GM12873 (cell line): ENCODE measurements at regions not wholly inside any gene's neighbourhood (a gene's known extent, or its start where the extent isn't known, plus 50 kb on each side); places are given as distances from the start of the nearest gene placed in this dataset.

ENCODE experiments used
- TF ChIP-seq, protein P1 (sequence below): IDR thresholded peaks from 2 replicates; pipeline ENCODE4 v1.5.1; 2012; ENCODE audit warnings: low read depth, mild to moderate bottlenecking, moderate library complexity, low read length, control low read depth; ENCODE audit not compliant: insufficient read depth; ENCODE audit errors: missing control alignments

- TF ChIP-seq, protein P1, sequence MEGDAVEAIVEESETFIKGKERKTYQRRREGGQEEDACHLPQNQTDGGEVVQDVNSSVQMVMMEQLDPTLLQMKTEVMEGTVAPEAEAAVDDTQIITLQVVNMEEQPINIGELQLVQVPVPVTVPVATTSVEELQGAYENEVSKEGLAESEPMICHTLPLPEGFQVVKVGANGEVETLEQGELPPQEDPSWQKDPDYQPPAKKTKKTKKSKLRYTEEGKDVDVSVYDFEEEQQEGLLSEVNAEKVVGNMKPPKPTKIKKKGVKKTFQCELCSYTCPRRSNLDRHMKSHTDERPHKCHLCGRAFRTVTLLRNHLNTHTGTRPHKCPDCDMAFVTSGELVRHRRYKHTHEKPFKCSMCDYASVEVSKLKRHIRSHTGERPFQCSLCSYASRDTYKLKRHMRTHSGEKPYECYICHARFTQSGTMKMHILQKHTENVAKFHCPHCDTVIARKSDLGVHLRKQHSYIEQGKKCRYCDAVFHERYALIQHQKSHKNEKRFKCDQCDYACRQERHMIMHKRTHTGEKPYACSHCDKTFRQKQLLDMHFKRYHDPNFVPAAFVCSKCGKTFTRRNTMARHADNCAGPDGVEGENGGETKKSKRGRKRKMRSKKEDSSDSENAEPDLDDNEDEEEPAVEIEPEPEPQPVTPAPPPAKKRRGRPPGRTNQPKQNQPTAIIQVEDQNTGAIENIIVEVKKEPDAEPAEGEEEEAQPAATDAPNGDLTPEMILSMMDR: no peak
Measured at GRCh38 chr16:73279451-73279850, 231.5 kb upstream of the ZFHX3 start.

GRCh38 chr16:73277071-73277470 is 229.1 kb upstream of the ZFHX3 start:
- TF ChIP-seq, protein P1: no peak

DNA sequence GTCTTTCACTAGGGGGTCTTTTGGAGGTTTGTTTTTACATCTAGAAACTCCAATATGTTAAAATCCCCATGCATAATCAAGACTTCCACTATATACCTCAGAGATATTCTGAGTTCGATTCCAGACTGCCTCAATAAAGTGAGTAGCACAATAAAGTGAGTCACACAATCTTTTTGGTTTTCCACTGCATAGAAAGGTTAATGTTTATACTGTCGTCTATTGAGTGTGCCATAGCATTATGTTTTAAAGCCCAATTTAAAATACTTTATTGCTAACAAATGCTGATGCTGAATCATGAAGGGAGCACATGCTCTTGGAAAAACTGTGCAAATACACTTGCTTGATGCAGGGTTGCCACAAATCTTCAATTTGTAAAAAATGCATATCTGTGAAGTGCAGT is 227.5 kb upstream of the ZFHX3 start:
- TF ChIP-seq, protein P1: no peak

GRCh38 chr16:73275024-73275423 is 227.1 kb upstream of the ZFHX3 start:
- TF ChIP-seq, protein P1: no peak

DNA sequence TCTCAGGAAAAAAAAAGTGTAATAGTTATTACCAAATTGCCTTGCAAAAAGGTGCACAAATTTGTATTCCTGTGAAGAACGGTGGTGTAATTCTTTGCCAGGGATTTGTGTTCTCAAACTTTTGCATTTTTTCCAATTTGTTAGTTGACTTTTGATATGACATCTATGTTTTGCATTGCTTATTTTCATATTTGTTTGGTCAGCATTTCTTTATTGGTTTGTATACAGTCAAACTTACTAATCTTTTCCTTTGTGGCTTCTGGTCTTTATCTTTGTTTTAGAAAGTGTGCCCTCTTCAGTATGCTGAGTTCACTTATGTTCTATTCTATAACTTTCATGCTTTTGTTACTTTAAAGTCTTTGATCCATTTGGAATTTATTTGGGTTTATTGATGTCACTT is 226.2 kb upstream of the ZFHX3 start:
- TF ChIP-seq, protein P1: no peak

DNA sequence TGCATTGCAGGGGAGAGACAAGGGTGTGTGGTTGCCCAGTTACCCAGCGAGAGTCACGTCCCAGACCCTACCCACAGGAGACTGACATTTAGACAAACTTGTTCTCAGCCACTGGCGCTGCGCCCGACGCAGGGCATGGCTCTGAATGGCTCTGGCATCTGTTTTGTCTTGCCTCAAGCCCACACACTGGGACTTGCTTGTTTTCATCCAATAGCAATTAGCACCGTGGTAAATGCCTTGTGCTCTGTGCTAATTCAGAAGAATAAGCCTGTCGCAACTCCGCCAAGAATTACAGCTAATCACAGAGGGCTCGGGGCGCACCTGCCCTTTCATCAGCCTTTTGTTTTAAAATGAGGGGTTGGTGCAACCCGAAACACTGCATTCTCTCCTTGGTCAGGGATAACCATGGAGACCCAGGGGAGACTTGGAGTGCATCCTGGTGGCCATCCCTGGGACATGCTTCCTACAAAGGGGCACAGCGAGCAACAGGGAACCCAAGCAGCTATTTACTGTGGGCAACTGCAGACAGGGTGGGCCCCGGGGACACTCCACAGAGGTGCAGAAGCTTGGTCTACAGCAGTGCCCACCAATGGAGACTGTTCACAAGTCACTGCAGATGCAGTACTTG is 220.6 kb upstream of the ZFHX3 start:
- TF ChIP-seq, protein P1: no peak

DNA sequence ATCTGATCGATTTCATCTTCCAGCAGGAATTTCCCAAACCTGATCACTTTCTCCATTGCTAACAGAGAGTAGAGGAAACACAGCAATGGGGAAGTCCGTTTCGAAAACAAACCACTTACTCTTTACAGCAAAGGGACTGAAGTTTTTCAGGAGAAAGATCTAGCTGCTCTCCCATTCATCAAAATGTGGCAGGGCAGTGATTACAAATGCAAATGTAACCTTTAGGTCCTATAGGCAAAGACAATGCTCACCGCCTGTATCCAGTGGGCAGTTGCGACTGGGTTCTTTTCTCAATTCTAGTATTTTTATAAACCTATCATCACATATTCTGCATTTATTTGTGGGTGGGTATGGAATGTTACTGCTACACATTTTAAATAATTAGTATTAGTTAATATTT is 218.0 kb upstream of the ZFHX3 start:
- TF ChIP-seq, protein P1: no peak
